Skin of body (tissue), 1 donor: ENCODE measurements at regions not wholly inside any gene's neighbourhood (a gene's known extent, or its start where the extent isn't known, plus 50 kb on each side); places are given as distances from the start of the nearest gene placed in this dataset.
"Not testable (repeated sequence)": the region's sequence is repeated elsewhere in the genome, so short reads cannot be mapped to it uniquely, and the experiment has no call there.

ENCODE experiments used
- DNase-seq: peaks from one replicate; lab custom pipeline; 2025; lab: John Stamatoyannopoulos, UW

DNA sequence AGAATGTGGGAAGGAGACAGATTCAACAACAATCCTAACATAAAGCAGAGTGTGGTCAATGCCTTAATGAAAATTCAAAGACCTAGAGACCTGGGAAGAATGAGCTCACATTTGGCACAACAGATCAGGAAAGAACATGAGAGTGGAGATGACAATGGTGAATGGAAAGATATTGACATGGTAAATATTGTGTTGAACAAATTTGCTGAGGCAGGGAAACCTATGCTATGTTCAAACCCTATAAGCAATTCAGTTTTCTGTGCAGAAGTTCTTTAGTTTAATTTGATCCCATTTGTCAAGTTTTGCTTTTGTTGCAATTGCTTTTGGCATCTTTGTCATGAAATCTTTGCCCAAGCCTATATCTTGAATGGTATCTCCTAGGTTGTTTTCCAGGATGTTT is 199.4 kb upstream of the LRRTM4 start:
- no peak for DNase-seq

DNA sequence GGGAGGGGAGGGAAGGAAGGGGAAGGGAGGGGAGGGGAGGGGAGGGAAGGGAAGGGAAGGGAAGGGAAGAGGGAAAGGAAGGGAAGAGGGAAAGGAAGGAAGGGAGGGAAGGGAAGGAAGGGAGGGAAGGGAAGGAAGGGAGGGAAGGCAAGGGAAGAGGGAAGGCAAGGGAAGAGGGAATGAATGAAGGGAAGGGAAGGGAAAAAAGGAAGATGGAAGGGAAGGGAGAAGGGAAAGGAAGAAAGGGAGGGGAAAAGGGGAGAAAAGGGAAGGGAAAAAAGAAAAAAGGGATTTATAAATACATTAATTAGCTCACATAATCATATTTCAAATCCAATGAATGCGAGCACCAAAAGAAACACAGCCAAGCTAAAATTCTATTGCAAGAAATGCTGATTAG is 202.9 kb upstream of the LRRTM4 start:
- DNase-seq, result no peak

- DNase-seq, result not testable (repeated sequence)
Measured at GRCh38 chr2:77734662-77735340, 212.6 kb upstream of the LRRTM4 start.

DNA sequence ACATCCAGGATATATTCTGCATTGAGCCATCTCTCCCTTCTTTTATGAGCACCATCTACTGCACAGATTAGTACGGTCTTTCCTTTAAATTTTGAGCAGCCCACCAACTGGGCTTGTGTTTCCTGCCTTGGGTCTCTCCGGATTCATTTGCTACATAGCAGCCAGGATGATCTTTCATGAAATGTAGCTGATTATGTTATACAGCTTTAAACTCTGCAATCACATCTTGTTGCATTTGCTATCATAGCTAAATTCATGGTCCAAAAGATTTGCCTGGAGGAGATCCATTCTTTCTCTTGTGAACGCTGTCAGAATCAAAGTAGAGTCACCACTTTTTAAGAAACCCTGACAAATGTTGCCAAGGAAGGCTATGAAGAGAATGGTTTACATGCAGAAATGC is 215.1 kb upstream of the LRRTM4 start:
- no peak for DNase-seq

- DNase-seq, result no peak
Measured at GRCh38 chr2:77746780-77747179, 224.6 kb upstream of the LRRTM4 start.

DNA sequence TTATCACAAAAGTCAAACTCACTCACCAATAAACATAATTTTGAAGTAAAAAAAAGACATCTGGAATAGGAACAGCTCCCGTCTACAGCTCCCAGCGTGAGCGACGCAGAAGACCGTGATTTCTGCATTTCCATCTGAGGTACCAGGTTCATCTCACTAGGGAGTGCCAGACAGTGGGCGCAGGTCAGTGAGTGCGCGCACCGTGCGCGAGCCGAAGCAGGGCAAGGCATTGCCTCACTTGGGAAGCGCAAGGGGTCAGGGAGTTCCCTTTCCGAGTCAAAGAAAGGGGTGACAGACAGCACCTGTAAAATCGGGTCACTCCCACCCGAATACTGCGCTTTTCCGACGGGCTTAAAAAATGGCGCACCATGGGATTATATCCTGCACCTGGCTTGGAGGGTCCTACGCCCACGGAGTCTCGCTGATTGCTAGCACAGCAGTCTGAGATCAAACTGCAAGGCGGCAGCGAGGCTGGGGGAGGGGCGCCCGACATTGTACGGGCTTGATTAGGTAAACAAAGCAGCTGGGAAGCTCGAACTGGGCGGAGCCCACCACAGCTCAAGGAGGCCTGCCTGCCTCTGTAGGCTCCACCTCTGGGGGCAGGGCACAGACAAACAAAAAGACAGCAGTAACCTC is 231.7 kb upstream of the LRRTM4 start:
- not testable (repeated sequence) for DNase-seq

- DNase-seq, result no peak
Measured at GRCh38 chr2:77767388-77768076, 245.4 kb upstream of the LRRTM4 start.

DNA sequence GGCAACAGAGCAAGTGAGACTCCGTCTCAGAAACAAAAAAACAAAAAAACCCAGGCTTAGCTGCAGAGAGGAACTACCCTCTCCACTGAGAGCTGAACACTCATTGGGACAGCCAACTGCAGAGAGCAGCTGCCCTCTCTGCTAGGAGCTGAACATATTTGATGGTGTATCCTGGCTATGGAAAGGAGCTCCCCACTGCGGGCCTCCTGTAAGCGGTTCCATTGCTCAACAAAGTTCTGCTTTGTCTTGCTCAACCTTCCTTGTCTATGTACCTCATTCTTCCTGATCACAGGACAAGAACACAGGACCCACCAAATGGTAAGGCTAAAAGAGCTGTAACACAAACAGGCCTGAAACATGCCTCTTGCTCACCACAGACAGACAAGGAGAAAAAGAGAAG is 246.3 kb upstream of the LRRTM4 start:
- DNase-seq, result no peak

- DNase-seq, result no peak
Measured at GRCh38 chr2:77778917-77779316, 256.7 kb upstream of the LRRTM4 start.

- DNase-seq, result not testable (repeated sequence)
Measured at GRCh38 chr2:77793500-77793899, 271.3 kb upstream of the LRRTM4 start.

DNA sequence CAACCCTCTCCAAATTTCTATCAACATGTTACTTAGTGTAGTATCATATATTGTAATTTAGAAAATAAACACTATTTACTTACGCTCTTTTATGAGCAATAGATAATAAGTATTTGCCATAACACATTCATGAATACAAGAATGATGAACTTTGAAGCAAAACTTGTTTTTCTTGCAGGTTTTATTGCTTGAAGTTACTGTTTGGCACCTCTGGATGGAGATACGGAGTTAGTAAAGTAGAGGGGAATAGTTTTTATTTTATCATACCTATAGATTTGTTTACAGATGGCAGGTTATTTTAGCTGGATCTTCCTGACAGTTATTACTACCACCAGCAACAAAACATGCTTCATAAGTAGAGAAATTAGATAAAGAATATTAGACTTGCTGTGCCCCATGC is 274.2 kb upstream of the LRRTM4 start:
- no peak for DNase-seq

- DNase-seq, result no peak
Measured at GRCh38 chr2:77797088-77797487, 274.9 kb upstream of the LRRTM4 start.

GRCh38 chr2:77800410-77800809 is 278.2 kb upstream of the LRRTM4 start:
- no peak for DNase-seq

DNA sequence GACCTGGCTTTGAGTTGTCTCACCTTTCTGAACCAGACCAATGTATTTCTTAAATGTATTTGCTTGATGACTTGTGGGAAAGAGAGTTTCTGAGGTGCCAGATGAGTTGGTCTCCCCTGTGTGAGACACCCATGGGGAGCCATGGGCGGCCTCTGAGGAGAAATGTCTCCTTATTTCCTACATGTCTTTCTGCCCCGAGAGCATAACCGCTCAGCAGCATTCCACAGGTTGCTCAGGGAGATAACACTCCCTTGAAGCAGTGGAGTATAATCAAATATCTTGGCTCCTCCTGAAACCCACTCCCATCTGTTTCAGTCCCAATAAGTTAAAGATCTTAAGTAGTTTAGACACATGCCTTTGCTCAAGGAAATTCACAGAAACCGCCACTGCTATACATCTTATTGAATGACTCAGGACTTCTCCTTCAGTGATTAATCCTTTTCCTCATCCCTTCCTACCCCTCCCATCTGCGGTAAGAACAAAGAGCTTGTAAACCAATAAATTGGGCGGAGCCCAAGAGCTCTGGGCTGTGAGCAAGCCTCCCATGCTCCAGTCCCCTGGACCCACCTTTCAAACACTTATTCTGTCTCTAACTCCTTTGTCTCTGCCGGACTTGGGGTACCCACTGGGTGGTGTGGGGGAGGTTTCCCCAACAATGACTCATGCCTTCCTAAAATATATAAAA is 285.5 kb upstream of the LRRTM4 start:
- DNase-seq, result no peak

GRCh38 chr2:77808599-77808998 is 286.4 kb upstream of the LRRTM4 start:
- DNase-seq, result no peak

GRCh38 chr2:77813599-77813998 is 291.4 kb upstream of the LRRTM4 start:
- no peak for DNase-seq

- DNase-seq, result no peak
Measured at GRCh38 chr2:77816618-77817017, 294.4 kb upstream of the LRRTM4 start.

DNA sequence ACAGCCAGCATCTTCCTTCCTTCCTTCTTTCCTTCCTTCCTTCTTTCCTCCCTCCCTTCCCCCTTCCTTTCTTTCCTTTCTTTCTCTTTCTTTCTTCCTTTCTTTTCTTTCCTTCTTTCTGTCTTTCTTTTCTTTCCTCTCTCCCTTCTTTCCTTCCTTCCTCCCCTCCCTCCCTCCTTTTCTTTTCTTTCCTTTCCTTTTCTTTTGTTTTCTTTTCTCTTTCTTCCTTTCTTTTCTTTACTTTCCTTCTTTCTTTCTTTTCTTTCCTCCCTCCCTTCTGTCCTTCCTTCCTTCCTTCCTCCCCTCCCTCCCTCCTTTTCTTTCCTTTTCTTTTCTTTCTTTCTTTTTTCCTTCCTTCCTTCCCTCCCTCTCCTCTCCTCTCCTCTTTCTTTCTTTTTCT is 296.0 kb upstream of the LRRTM4 start:
- DNase-seq, result no peak

DNA sequence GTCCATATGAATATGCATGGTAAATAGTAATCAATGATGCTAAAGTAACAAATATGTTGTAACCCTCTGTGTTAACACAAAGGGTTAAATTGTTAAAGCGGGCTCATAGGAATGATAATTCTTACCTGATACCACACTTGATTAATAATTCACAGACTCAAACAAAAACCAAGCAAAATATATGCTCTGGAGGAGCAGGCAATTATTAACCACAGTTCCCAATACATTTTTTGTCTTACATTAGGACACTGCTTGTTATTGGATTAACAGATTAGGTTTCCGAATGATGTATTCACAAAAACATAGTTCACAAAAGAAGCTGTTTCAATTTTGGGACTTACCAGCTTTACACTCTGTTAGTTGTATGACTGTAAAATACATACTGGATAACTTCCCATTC is 300.9 kb upstream of the LRRTM4 start:
- no peak for DNase-seq

DNA sequence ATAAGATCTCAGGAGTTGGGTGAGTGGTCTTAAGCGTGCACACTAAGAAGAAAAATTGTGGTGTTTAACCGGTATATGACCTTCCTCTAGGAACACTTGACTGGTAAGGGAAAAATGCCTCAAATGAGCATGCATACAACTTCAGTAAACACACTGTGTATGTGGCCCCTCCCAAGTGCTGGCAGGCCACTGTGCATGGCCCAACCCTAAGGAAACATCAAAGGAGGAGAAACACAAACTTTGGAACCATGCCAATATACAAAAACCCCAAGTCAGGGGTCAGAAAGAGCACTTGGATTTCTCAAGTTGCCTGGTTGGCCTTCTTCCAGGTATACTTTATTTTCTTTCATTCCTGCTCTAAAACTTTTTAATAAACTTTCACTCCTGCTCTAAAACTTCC is 308.9 kb upstream of the LRRTM4 start:
- no peak for DNase-seq

- no peak for DNase-seq
Measured at GRCh38 chr2:77831471-77831870, 309.3 kb upstream of the LRRTM4 start.

DNA sequence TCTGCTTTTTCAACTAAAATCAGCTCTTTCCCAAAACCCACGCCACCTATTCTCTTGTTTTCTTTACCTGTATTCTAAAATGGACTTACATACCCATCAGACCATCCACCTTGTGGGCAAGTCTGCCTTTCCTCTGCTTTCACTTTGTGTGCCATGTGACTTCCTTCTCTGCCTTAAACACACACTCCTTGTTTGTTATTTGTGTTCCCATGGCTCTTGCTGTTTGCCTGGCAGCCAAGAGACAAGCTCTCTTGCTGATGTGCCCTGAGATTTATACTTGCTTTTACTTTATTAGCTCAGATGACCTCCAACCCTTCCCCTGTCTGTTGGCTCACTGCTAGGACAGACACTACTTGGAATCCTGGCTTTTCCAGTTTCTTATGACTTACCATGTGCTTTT is 309.7 kb upstream of the LRRTM4 start:
- no peak for DNase-seq
